AG04450 (cell line): ENCODE measurements at regions not wholly inside any gene's neighbourhood (a gene's known extent, or its start where the extent isn't known, plus 50 kb on each side); places are given as distances from the start of the nearest gene placed in this dataset.

Experiments
- CTCF ChIA-PET: fragments of 300-600, 350-600 bp; formaldehyde crosslinking; extraction: SDS; loops from one replicate; lab custom pipeline; 2022; ENCODE audit warnings: antibody characterized with exemption, inconsistent platforms; lab: Charles Lee
- POLR2A ChIA-PET: fragments of 350-600 bp; formaldehyde crosslinking; extraction: SDS; loops from one replicate; lab custom pipeline; 2021; ENCODE audit warnings: antibody characterized with exemption, inconsistent platforms; lab: Yijun Ruan, JAX
- DNase-seq: peaks from one replicate; pipeline ENCODE4 v3.0.0-alpha.2; 2011; ENCODE audit warnings: low read depth, low spot score
- H3K27ac ChIP-seq: one replicate; pipeline ENCODE4 v1.5.1; 2012; ENCODE audit warnings: low read depth, low read length, control low read depth
- H3K27me3 ChIP-seq: one replicate; pipeline ENCODE4 v1.6.0; 2012; ENCODE audit warnings: low read length; ENCODE audit not compliant: control insufficient read depth, insufficient read depth
- H3K4me3 ChIP-seq: 2 replicates; pipeline ENCODE4 v1.5.1; 2011; ENCODE audit warnings: mild to moderate bottlenecking, low read depth, low read length, control low read depth
- H3K9me3 ChIP-seq: 2 replicates; pipeline ENCODE4 v1.5.1; 2012; ENCODE audit warnings: low read length; ENCODE audit not compliant: control insufficient read depth, insufficient read depth
- TF ChIP-seq, protein P1 (sequence below): IDR thresholded peaks from 2 replicates; pipeline ENCODE4 v1.5.1; 2011; ENCODE audit warnings: low read depth, low read length, control low read depth, inconsistent platforms

DNA sequence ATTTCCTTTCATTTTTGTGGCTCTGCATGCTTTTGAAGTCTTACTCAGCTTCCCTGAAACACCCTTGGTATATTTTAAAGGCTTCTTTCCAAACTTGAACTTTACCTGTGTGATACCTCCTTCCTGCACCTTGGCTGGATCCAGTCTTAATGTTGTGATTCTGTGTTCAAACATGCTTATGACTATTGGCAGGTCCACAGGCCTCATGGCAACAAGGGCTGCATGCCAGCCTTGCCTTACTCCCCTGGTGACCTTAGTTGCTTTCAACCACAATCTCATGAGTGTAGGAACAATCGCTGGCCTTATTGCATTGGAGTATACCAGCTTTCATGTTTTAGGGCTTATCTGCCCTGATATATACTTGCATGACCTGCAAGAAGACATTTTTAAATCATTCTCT is 238.7 kb downstream of the KIF20B start:
- Histone ChIP-seq H3K27me3 (no peaks in the 10 kb centered on the region), H3K9me3 (no peaks in the 10 kb centered on the region), H3K4me3 (no peak overlapping the region), H3K27ac (no peak overlapping the region)
- CTCF ChIA-PET = no interaction called here
- no peak for DNase-seq
- POLR2A ChIA-PET = no interaction called here
- TF ChIP-seq, protein P1, sequence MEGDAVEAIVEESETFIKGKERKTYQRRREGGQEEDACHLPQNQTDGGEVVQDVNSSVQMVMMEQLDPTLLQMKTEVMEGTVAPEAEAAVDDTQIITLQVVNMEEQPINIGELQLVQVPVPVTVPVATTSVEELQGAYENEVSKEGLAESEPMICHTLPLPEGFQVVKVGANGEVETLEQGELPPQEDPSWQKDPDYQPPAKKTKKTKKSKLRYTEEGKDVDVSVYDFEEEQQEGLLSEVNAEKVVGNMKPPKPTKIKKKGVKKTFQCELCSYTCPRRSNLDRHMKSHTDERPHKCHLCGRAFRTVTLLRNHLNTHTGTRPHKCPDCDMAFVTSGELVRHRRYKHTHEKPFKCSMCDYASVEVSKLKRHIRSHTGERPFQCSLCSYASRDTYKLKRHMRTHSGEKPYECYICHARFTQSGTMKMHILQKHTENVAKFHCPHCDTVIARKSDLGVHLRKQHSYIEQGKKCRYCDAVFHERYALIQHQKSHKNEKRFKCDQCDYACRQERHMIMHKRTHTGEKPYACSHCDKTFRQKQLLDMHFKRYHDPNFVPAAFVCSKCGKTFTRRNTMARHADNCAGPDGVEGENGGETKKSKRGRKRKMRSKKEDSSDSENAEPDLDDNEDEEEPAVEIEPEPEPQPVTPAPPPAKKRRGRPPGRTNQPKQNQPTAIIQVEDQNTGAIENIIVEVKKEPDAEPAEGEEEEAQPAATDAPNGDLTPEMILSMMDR = no peak

DNA sequence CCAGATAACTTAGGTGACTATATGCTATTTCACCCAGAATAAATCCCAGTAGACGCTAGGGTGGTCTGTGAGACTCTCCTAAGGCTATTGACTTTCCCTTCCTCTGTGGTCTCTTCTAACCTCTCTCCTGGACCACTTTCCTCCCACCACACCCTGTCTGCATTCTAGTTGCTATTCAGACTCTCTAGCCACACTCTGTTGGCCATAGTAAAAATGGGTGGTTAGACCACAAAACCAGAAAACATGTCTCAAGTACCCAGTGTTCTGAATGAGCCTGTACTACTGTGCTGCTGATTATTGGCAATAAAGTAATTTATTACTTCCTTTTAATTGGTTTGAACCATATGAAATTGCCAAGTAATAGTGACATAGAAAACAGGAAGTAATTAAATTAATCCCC is 240.8 kb downstream of the KIF20B start:
- no peak for DNase-seq
- ChIA-PET POLR2A (no interaction called here), CTCF (no interaction called here)
- Histone ChIP-seq H3K27me3 (no peaks in the 10 kb centered on the region), H3K9me3 (no peaks in the 10 kb centered on the region), H3K4me3 (no peak overlapping the region), H3K27ac (no peak overlapping the region)
- TF ChIP-seq, protein P1 = no peak

DNA sequence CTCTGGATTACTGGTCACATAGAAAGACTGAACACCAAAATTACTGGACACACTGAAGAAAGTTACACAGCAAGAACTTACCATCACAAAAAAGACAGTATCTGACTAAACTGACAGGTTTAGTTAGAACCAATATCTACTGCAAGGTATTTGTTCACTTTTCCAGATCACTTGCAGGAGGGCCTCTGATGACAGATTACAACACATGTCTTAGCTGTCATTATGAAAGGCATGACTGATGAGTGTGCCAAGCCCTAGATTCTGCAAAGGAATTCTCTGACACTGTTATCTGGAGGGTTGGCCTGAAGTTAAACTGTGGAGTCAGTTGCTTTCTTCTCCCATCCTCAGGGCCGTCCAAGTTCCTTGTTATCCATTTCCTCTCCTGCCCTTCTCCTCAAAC is 242.7 kb downstream of the KIF20B start:
- H3K27me3 ChIP-seq = no peaks in the 10 kb centered on the region
- DNase-seq = no peak
- H3K27ac ChIP-seq = no peak overlapping the region
- TF ChIP-seq, protein P1 = no peak
- H3K9me3 ChIP-seq = no peaks in the 10 kb centered on the region
- POLR2A ChIA-PET = no interaction called here
- H3K4me3 ChIP-seq = no peak overlapping the region
- CTCF ChIA-PET = no interaction called here

DNA sequence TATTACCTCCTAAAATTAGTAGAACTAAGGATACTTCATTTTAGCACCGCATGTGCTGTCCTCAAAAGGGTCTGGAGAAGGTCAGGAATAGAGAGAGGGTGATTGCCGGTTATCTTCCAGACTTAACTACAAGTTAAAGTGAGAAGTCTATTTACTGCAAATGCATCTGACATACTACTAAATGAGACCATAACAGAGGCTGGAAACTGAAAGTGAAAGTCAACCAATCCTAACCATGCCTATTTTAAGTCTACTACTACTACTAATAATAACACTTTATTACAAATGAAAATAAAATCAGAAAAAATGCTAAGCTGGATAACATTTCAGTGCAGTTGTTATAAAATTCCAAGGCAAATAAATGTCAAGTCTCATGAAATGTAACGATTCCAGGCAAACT is 244.7 kb downstream of the KIF20B start:
- DNase-seq = no peak
- no peaks in the 10 kb centered on the region for H3K27me3 ChIP-seq

DNA sequence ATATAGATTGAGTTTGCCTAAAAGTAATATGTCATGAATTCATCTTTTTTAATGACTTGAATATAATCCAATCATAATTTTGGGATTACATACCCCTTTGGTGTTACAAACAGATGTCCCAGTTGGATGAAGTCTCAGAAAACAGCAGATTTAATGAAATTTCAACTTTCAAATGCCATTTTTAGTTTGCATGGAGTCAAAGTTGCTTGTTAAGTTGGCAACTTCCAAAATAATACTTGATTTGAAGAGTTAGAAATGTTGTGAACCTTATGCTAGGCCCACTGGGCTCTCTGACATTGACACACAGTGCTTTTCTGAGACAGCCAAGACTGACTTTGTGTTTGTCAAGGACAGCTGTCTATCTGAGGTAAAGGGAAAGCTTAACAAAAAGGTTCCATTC is 248.1 kb downstream of the KIF20B start:
- H3K9me3 ChIP-seq = no peaks in the 10 kb centered on the region
- no peak overlapping the region for H3K27ac ChIP-seq
- POLR2A ChIA-PET = interaction anchor here (0.6 kb wide), 1 partner anchor 916 kb away, joined by 3 read pairs; no protein-coding TSS in a partner anchor
- H3K27me3 ChIP-seq = peaks cover 2% of the 10 kb centered on the region
- CTCF ChIA-PET = no interaction called here
- TF ChIP-seq, protein P1 = no peak
- no peak overlapping the region for H3K4me3 ChIP-seq
- no peak for DNase-seq

More for the DNA sequence above, 244.7 kb downstream of the KIF20B start:
- ChIA-PET POLR2A (no interaction called here), CTCF (no interaction called here)
- H3K4me3 ChIP-seq = no peak overlapping the region; the same call in 1 of the 2 replicates
- H3K27ac ChIP-seq = no peak overlapping the region
- H3K9me3 ChIP-seq = no peaks in the 10 kb centered on the region
- TF ChIP-seq, protein P1 = no peak
